Kidney (tissue), 13 donors: ENCODE measurements at regions not wholly inside any gene's neighbourhood (a gene's known extent, or its start where the extent isn't known, plus 50 kb on each side); places are given as distances from the start of the nearest gene placed in this dataset.

Experiments used
- DNase-seq, 5 donors: peaks; one replicate each; pipeline ENCODE4 v3.0.0-alpha.2; 2013 to 2020
- FAIRE-seq: peaks from 2 replicates; lab custom pipeline; 2012; peaks lifted over from hg19 to GRCh38; lab: Jason Lieb, UNC
- H3K27ac ChIP-seq, 2 donors: one replicate each; pipeline ENCODE4 v1.7.0; 2013; ENCODE audit warnings: low read depth in 2 of 2, low read length in 2 of 2, inconsistent platforms in 1 of 2
- H3K27me3 ChIP-seq: one replicate; pipeline ENCODE4 v1.7.1; 2013; ENCODE audit warnings: low read length, inconsistent platforms; ENCODE audit not compliant: control insufficient read depth, insufficient read depth
- H3K36me3 ChIP-seq, 3 donors: one replicate each; pipeline versions ENCODE4 v1.7.0 to v1.7.1; 2013; ENCODE audit warnings: low read length in 3 of 3, control low read depth in 1 of 3, inconsistent platforms in 1 of 3; ENCODE audit not compliant: insufficient read depth in 3 of 3, control insufficient read depth in 2 of 3
- H3K4me1 ChIP-seq, 3 donors: one replicate each; pipeline versions ENCODE4 v1.7.0 to v1.7.1; 2013; ENCODE audit warnings: low read length in 3 of 3, inconsistent platforms in 1 of 3, low read depth in 1 of 3; ENCODE audit not compliant: control insufficient read depth in 2 of 3, insufficient read depth in 2 of 3
- H3K4me3 ChIP-seq, 3 donors: one replicate each; pipeline versions ENCODE4 v1.7.0 to v1.8.1; 2013; ENCODE audit warnings: low read length in 3 of 3, control low read depth in 1 of 3, inconsistent platforms in 1 of 3
- H3K9ac ChIP-seq, 3 donors: one replicate each; pipeline versions ENCODE4 v1.7.0 to v1.7.1; 2013; ENCODE audit warnings: low read length in 3 of 3, control low read depth in 1 of 3, inconsistent platforms in 1 of 3
- H3K9me3 ChIP-seq, 3 donors: one replicate each; pipeline versions ENCODE4 v1.7.0 to v1.7.1; 2013; ENCODE audit warnings: low read length in 3 of 3, control low read depth in 1 of 3, inconsistent platforms in 1 of 3; ENCODE audit not compliant: control insufficient read depth in 2 of 3, insufficient read depth in 1 of 3
- intact Hi-C: fragments of 100-400 bp; cut with DNase I; formaldehyde crosslinking; loops from one replicate; pipeline ENCODE4 v1.11.1; 2022
- TF ChIP-seq, protein P1 (sequence below): IDR thresholded peaks from 3 replicates; pipeline ENCODE4 v1.5.1; 2012; ENCODE audit warnings: mild to moderate bottlenecking, moderate library complexity, borderline replicate concordance; ENCODE audit not compliant: insufficient read depth; ENCODE audit errors: extremely low read depth
- donor health status: control.
- donor health status: control.
- donor health status: control.
- donor health status: control.
- donor health status: control.
- donor health status: DM: yes; HTN: yes; CAD: no.
- donor health status: Normal renal cell carcinoma (clear cell type).

DNA sequence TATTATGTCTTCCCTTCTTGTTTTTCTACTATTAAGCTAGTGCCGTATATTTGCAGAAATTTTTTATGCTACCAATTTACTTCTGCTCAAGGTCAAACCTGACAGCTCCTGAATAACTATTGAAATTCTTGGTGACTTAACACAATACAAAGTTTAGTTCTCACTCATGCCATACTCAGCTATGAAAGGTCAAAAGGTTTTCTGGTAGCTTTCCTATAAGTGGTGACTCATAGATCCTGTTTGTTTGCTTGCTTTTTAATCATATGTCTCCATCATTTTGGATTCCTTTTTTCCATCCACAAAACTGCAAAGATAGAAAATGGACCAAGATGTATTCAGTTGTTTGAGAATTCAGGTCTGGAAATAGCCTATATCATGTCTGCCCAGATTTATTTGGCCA, 855.8 kb upstream of the LRRC4C start:
- Histone ChIP-seq H3K36me3 (no peaks in the 10 kb centered on the region), H3K9ac (no peak overlapping the region), H3K27ac (no peak overlapping the region), H3K27me3 (no peaks in the 10 kb centered on the region), H3K9me3 (no peaks in the 10 kb centered on the region), H3K4me3 (no peak overlapping the region), H3K4me1 (no peaks in the 10 kb centered on the region)
- DNase-seq: no peak
- intact Hi-C loops: no loop called here
- TF ChIP-seq, protein P1, sequence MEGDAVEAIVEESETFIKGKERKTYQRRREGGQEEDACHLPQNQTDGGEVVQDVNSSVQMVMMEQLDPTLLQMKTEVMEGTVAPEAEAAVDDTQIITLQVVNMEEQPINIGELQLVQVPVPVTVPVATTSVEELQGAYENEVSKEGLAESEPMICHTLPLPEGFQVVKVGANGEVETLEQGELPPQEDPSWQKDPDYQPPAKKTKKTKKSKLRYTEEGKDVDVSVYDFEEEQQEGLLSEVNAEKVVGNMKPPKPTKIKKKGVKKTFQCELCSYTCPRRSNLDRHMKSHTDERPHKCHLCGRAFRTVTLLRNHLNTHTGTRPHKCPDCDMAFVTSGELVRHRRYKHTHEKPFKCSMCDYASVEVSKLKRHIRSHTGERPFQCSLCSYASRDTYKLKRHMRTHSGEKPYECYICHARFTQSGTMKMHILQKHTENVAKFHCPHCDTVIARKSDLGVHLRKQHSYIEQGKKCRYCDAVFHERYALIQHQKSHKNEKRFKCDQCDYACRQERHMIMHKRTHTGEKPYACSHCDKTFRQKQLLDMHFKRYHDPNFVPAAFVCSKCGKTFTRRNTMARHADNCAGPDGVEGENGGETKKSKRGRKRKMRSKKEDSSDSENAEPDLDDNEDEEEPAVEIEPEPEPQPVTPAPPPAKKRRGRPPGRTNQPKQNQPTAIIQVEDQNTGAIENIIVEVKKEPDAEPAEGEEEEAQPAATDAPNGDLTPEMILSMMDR: no peak
- FAIRE-seq: no peak

DNA sequence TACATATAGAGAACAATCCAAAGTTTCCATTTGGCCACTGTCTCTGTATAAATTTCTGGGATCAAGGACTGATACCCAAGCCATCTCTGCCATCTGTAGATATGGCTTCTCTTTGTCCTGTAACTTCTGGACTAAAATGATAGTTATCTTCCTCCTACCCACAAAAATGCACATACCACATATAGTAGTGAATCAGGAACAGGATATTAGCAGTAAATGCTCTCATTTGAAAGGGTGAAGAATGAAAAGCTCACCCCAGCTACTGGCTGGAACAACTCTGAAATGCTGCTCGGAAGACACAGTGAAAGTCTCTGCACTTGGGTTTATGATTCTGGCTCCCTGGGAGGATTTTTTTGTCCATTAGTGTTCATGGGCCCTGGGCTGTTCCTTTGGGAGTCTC, 856.4 kb upstream of the LRRC4C start:
- Histone ChIP-seq H3K36me3 (no peaks in the 10 kb centered on the region), H3K9ac (no peak overlapping the region), H3K9me3 (no peaks in the 10 kb centered on the region), H3K4me3 (no peak overlapping the region), H3K4me1 (no peaks in the 10 kb centered on the region), H3K27me3 (no peaks in the 10 kb centered on the region), H3K27ac (no peak overlapping the region)
- intact Hi-C loops: no loop called here
- TF ChIP-seq, protein P1: no peak
- no peak for DNase-seq
- FAIRE-seq: no peak

DNA sequence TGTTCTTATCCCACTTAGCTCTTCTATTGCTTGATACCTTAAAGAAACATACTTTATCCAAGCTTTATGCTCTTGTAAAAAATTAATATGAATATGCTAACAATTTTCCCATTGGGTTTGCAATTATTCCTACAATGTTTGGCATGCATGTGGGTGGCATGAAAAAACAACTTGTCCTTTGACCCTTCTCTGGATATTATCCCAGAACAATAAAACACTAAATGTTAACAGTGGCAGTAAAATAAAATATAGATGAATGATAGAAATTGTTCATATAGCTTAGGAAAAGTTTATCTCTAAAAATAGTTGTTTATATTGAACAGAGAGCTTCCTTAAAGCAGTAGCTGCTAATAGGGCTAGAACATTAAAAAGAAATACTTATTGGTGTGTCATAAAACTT, 860.5 kb upstream of the LRRC4C start:
- no peak overlapping the region for H3K4me3 ChIP-seq
- no peak overlapping the region for H3K9ac ChIP-seq
- TF ChIP-seq, protein P1: no peak
- H3K9me3 ChIP-seq: no peaks in the 10 kb centered on the region
- H3K36me3 ChIP-seq: no peaks in the 10 kb centered on the region
- intact Hi-C loops: no loop called here
- DNase-seq: no peak
- FAIRE-seq: no peak
- H3K27me3 ChIP-seq: no peaks in the 10 kb centered on the region
- no peak overlapping the region for H3K27ac ChIP-seq
- H3K4me1 ChIP-seq: no peaks in the 10 kb centered on the region

DNA sequence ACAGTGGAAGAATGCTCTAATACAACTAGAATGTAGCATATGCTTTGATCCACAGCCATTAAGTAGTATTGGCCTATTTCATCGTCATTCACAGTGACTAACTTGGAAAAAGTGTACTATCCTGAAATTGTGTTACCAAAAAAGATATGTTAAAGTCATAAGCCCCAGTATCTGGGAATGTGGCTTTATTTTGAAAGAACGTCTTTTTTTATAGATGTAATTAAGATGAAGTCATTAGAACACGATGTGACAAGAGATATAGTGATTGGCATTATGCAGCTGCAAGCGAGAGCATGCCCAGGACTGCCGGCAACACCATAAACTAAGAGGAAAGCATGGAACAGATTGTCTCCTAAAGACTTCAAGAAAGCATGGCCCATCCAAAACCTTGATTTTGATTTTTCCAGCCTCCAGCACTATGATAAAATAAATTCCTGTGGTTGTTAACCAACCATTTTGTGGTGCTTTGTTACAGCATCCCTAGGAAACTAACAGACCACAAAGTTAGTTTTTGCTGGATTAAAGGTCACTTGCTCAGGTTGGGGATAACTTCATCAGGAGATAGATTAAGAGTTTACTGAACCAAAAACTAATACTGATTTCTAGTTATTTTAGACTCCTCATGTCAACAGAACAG, 870.6 kb upstream of the LRRC4C start:
- no peak overlapping the region for H3K9ac ChIP-seq
- H3K27me3 ChIP-seq: no peaks in the 10 kb centered on the region
- no peak overlapping the region for H3K4me3 ChIP-seq
- no peak overlapping the region for H3K27ac ChIP-seq
- no peaks in the 10 kb centered on the region for H3K9me3 ChIP-seq
- TF ChIP-seq, protein P1: no peak
- DNase-seq: no peak
- no peaks in the 10 kb centered on the region for H3K4me1 ChIP-seq
- no peaks in the 10 kb centered on the region for H3K36me3 ChIP-seq
- no peak for FAIRE-seq
- intact Hi-C loops: no loop called here
